B cell (primary cell): ENCODE measurements at regions not wholly inside any gene's neighbourhood (a gene's known extent, or its start where the extent isn't known, plus 50 kb on each side); places are given as distances from the start of the nearest gene placed in this dataset.

ENCODE experiments used
- ATAC-seq: fragments of 200-7000 bp; cut with Tn5 transposase; one replicate; pipeline ENCODE4 v1.10.0; 2021; ENCODE audit warnings: low read depth, mild to moderate bottlenecking, moderate number of reproducible peaks, moderate library complexity
- CTCF ChIA-PET: fragments of 350-600 bp; sonication (Branson Sonifier 250); formaldehyde crosslinking; loops from one replicate; lab custom pipeline; 2021; ENCODE audit warnings: antibody characterized with exemption, inconsistent platforms; lab: Charles Lee
- POLR2A ChIA-PET: fragments of 350-600 bp; sonication (Branson Sonifier 250); formaldehyde crosslinking; loops from one replicate; lab custom pipeline; 2021; ENCODE audit warnings: antibody characterized with exemption; lab: Charles Lee
- DNase-seq: peaks from one replicate; pipeline ENCODE4 v3.0.0; 2013
- H2AFZ ChIP-seq: 2 replicates; pipeline ENCODE4 v1.6.1; 2012; ENCODE audit warnings: mild to moderate bottlenecking, low read depth, low read length; ENCODE audit not compliant: insufficient read depth, poor library complexity, severe bottlenecking
- H3K27ac ChIP-seq, 2 donors: 1 replicate in 1 of 2; 2 replicates in 1 of 2; pipeline ENCODE4 v1.5.1; 2012 to 2013; ENCODE audit warnings: low read length in 2 of 2, mild to moderate bottlenecking in 2 of 2, moderate library complexity in 1 of 2
- H3K27me3 ChIP-seq, 4 experiments: fragments of 200-600 bp in 1 of 4; sonication (generic) in 1 of 4; replicated peaks in 1 of 4; 1 replicate in 2 of 4; 2 replicates in 2 of 4; pipeline versions ENCODE4 v1.6.1 to v1.7.0; 2013 to 2016; ENCODE audit warnings: low read length in 3 of 4, mild to moderate bottlenecking in 2 of 4, mixed read lengths in 1 of 4, moderate library complexity in 1 of 4; ENCODE audit not compliant: insufficient read depth in 4 of 4, control insufficient read depth in 3 of 4; ENCODE audit errors: control extremely low read depth in 1 of 4
- H3K36me3 ChIP-seq, 2 experiments: replicated peaks in 1 of 2; 1 replicate in 1 of 2; 2 replicates in 1 of 2; pipeline versions ENCODE4 v1.6.1 to v1.7.1; 2013; ENCODE audit warnings: low read length in 1 of 2; ENCODE audit not compliant: insufficient read depth in 2 of 2, control insufficient read depth in 1 of 2; ENCODE audit errors: control extremely low read depth in 1 of 2, extremely low read depth in 1 of 2
- H3K4me1 ChIP-seq, 2 donors: fragments of 200-600 bp in 1 of 2; sonication (generic) in 1 of 2; 1 replicate in 1 of 2; 2 replicates in 1 of 2; pipeline versions ENCODE4 v1.5.1 to v1.6.1; 2013 to 2017; ENCODE audit warnings: low read length in 2 of 2; ENCODE audit not compliant: control insufficient read depth in 2 of 2, insufficient read depth in 2 of 2
- H3K4me2 ChIP-seq: replicated peaks from 2 replicates; pipeline ENCODE3; 2012; ENCODE audit warnings: mild to moderate bottlenecking, low read depth, low read length; ENCODE audit not compliant: poor library complexity, severe bottlenecking
- H3K4me3 ChIP-seq, 5 experiments: fragments of 200-600 bp in 1 of 5; sonication (generic) in 1 of 5; 1 replicate in 3 of 5; 2 replicates in 2 of 5; pipeline versions ENCODE4 v1.5.1 to v1.7.0; 2011 to 2016; ENCODE audit warnings: low read length in 4 of 5, mild to moderate bottlenecking in 4 of 5, low read depth in 2 of 5, control low read depth in 1 of 5, moderate library complexity in 1 of 5; ENCODE audit not compliant: insufficient read depth in 1 of 5; ENCODE audit errors: control extremely low read depth in 1 of 5, extremely low read depth in 1 of 5
- H3K79me2 ChIP-seq: fragments of 200-600 bp; sonication (generic); one replicate; pipeline ENCODE4 v1.6.0; 2016; ENCODE audit warnings: low read length; ENCODE audit not compliant: control insufficient read depth, insufficient read depth
- H3K9ac ChIP-seq: fragments of 200-600 bp; sonication (generic); 2 replicates; pipeline ENCODE4 v1.6.1; 2017; ENCODE audit warnings: mild to moderate bottlenecking, low read length, moderate library complexity
- H3K9me3 ChIP-seq, 3 donors: one replicate each; pipeline versions ENCODE4 v1.6.1 to v1.7.1; 2013; ENCODE audit warnings: low read length in 2 of 3; ENCODE audit not compliant: control insufficient read depth in 2 of 3, insufficient read depth in 1 of 3; ENCODE audit errors: control extremely low read depth in 1 of 3
- H4K20me1 ChIP-seq: 2 replicates; pipeline ENCODE4 v1.6.0; 2012; ENCODE audit warnings: mild to moderate bottlenecking, low read length; ENCODE audit not compliant: insufficient read depth, control insufficient read depth, poor library complexity, severe bottlenecking
- H3K27ac Mint-ChIP-seq: one replicate; pipeline ENCODE4 v1.8.0; 2021; ENCODE audit warnings: mixed read lengths
- H3K27me3 Mint-ChIP-seq: one replicate; pipeline ENCODE4 v1.8.0; 2021; ENCODE audit warnings: mixed read lengths
- H3K4me1 Mint-ChIP-seq: one replicate; pipeline ENCODE4 v1.8.0; 2021; ENCODE audit warnings: mixed read lengths
- H3K4me3 Mint-ChIP-seq: one replicate; pipeline ENCODE4 v1.8.0; 2021; ENCODE audit warnings: mixed read lengths
- H3K9me3 Mint-ChIP-seq: one replicate; pipeline ENCODE4 v1.8.0; 2022; ENCODE audit warnings: mixed read lengths; ENCODE audit not compliant: insufficient read depth
- EZH2 ChIP-seq: IDR thresholded peaks from 2 replicates; pipeline ENCODE4 v1.6.1; 2012; ENCODE audit warnings: borderline replicate concordance, low read depth, mild to moderate bottlenecking, moderate library complexity, low read length; ENCODE audit not compliant: insufficient read depth, poor library complexity, severe bottlenecking
- WGBS: methylation state at CpG from one replicate; pipeline ENCODE4 v1.1.5; 2013; ENCODE audit warnings: missing lambda C conversion rate; ENCODE audit not compliant: insufficient coverage; 5-methylcytosine and 5-hydroxymethylcytosine counted together
- intact Hi-C: fragments of 100-400 bp; cut with micrococcal nuclease; formaldehyde crosslinking; loops from one replicate; pipeline ENCODE4 v1.10.0; 2022
- TF ChIP-seq, protein P1 (sequence below): fragments of 200-600 bp; IDR thresholded peaks from one replicate; pipeline ENCODE4 v1.8.0; 2022; ENCODE audit warnings: antibody characterized with exemption, mild to moderate bottlenecking

DNA sequence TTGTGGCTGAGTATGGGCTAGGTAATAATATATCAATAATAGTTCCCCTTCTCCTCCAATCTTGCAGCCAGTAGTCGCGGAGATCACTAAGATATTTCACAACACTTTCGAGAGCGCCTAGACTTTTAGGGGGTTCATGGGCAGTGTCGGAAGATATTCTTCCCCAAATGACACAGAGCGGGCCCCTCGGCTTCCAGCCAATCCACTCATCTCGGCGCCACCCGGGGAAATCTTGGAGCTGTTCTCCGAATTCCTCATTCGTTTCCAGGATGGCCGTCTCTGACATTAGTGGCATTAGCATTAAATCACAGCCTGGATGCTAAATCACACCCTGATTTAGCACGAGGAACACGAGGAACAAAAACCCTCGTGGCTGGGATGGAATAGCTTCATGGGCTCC is 437.7 kb downstream of the ZNF516 start:
- ChIA-PET POLR2A (no interaction called here), CTCF (no interaction called here)
- DNase-seq (no peak), ATAC-seq (no peak)
- H3K9me3 Mint-ChIP-seq, result peaks cover 7% of the 10 kb centered on the region
- H3K27me3 ChIP-seq, result no peaks in the 10 kb centered on the region
- no peaks in the 10 kb centered on the region for H3K27me3 Mint-ChIP-seq
- intact Hi-C loops, result no loop called here
- 95% methylated on average over 13 of the region's 16 CpGs for WGBS
- no peak overlapping the region for H2AFZ ChIP-seq
- no peaks in the 10 kb centered on the region for H3K4me1 ChIP-seq
- no peak for TF ChIP-seq EZH2
- TF ChIP-seq, protein P1, sequence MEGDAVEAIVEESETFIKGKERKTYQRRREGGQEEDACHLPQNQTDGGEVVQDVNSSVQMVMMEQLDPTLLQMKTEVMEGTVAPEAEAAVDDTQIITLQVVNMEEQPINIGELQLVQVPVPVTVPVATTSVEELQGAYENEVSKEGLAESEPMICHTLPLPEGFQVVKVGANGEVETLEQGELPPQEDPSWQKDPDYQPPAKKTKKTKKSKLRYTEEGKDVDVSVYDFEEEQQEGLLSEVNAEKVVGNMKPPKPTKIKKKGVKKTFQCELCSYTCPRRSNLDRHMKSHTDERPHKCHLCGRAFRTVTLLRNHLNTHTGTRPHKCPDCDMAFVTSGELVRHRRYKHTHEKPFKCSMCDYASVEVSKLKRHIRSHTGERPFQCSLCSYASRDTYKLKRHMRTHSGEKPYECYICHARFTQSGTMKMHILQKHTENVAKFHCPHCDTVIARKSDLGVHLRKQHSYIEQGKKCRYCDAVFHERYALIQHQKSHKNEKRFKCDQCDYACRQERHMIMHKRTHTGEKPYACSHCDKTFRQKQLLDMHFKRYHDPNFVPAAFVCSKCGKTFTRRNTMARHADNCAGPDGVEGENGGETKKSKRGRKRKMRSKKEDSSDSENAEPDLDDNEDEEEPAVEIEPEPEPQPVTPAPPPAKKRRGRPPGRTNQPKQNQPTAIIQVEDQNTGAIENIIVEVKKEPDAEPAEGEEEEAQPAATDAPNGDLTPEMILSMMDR, result no peak
- H4K20me1 ChIP-seq, result no peaks in the 10 kb centered on the region
- H3K79me2 ChIP-seq, result no peaks in the 10 kb centered on the region
- no peak overlapping the region for H3K9ac ChIP-seq
- no peak overlapping the region for H3K4me3 ChIP-seq
- H3K4me3 Mint-ChIP-seq, result no peak overlapping the region
- H3K36me3 ChIP-seq, result no peaks in the 10 kb centered on the region
- H3K9me3 ChIP-seq, result peaks cover 0 to 12% (median 0%) of the 10 kb centered on the region in 3 donors
- no peak overlapping the region for H3K4me2 ChIP-seq
- no peak overlapping the region for H3K27ac Mint-ChIP-seq
- H3K4me1 Mint-ChIP-seq, result no peaks in the 10 kb centered on the region
- no peak overlapping the region for H3K27ac ChIP-seq

DNA sequence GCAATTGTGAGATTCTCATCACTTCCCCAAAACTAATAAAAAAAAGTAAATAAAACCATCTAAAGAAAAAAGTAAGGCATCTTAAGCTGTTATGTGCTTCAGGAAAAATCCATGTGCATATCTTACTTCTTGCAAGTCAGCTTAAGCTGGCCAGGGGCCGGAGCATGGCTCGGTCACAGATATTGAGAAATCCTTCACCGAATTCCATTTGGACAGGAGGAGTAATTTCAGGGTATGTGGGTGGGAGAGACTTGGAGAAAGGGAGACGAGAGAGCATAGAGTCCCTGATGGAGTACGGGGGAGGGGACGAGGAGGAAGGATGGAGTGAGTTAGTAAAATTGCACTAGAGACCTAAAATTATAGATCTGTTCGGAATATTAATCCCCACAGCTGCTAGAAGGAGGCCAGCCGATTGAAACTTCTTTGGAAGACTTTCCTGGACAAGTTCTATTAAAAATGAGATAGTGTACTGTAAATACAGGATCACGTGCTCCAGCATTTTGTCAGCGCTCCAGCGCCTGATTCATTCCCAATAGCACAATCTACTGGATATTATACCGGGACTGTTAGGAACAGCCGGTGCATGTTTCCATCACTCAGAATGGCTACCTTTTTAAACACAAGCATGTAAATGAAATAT is 438.5 kb downstream of the ZNF516 start:
- H3K4me2 ChIP-seq, result no peak overlapping the region
- no peak overlapping the region for H3K9ac ChIP-seq
- no peak overlapping the region for H3K4me3 ChIP-seq
- no peak for DNase-seq
- intact Hi-C loops, result no loop called here
- H2AFZ ChIP-seq, result no peak overlapping the region
- H3K4me1 ChIP-seq, result no peaks in the 10 kb centered on the region
- CTCF ChIA-PET, result no interaction called here
- no peaks in the 10 kb centered on the region for H4K20me1 ChIP-seq
- no peak for ATAC-seq
- no peaks in the 10 kb centered on the region for H3K4me1 Mint-ChIP-seq
- POLR2A ChIA-PET, result no interaction called here
- TF ChIP-seq, protein P1, result no peak
- no peak for TF ChIP-seq EZH2
- peaks cover 7% of the 10 kb centered on the region for H3K9me3 Mint-ChIP-seq
- H3K79me2 ChIP-seq, result no peaks in the 10 kb centered on the region
- WGBS, result 92% methylated on average over 10 of the region's 13 CpGs
- H3K9me3 ChIP-seq, result peaks cover 0 to 12% (median 0%) of the 10 kb centered on the region in 3 donors
- no peak overlapping the region for H3K27ac ChIP-seq
- H3K36me3 ChIP-seq, result no peaks in the 10 kb centered on the region
- H3K4me3 Mint-ChIP-seq, result no peak overlapping the region
- no peaks in the 10 kb centered on the region for H3K27me3 ChIP-seq
- no peaks in the 10 kb centered on the region for H3K27me3 Mint-ChIP-seq
- no peak overlapping the region for H3K27ac Mint-ChIP-seq
